IMR-90 (cell line): ENCODE measurements at regions not wholly inside any gene's neighbourhood (a gene's known extent, or its start where the extent isn't known, plus 50 kb on each side); places are given as distances from the start of the nearest gene placed in this dataset.

Experiments
- ATAC-seq: fragments of 200-7000 bp; cut with Tn5 transposase; 2 replicates; pipeline ENCODE4 v1.9.1; 2020; ENCODE audit warnings: low read depth, mild to moderate bottlenecking, moderate library complexity
- BruUV-seq: library from RNA; stranded (reverse); fragments of 400-500 nt; replicated peaks from 2 replicates; lab custom pipeline; 2021; lab: Mats Ljungman, UMichigan
- CTCF ChIA-PET: fragments of 300-600 bp; formaldehyde crosslinking; extraction: SDS; loops from one replicate; lab custom pipeline; 2021; ENCODE audit warnings: antibody characterized with exemption; lab: Yijun Ruan, JAX
- POLR2A ChIA-PET: fragments of 300-600 bp; sonication (Branson Sonifier 250); formaldehyde crosslinking; loops from one replicate; lab custom pipeline; 2022; ENCODE audit warnings: antibody characterized with exemption; ENCODE audit not compliant: unreplicated experiment; lab: Charles Lee
- DNase-seq: peaks from one replicate; pipeline ENCODE4 v3.0.0; 2013
- H2AFZ ChIP-seq: replicated peaks from 2 replicates; pipeline ENCODE3; 2013; ENCODE audit warnings: low read length, mild to moderate bottlenecking; ENCODE audit not compliant: poor library complexity
- H2AK5ac ChIP-seq: 2 replicates; pipeline ENCODE4 v1.6.1; 2013; ENCODE audit warnings: low read depth, low read length, inconsistent platforms
- H2AK9ac ChIP-seq: replicated peaks from 2 replicates; pipeline ENCODE3; 2013; ENCODE audit warnings: mild to moderate bottlenecking, low read depth, low read length, moderate library complexity; ENCODE audit not compliant: poor library complexity
- H2BK120ac ChIP-seq: 2 replicates; pipeline ENCODE4 v1.6.1; 2013; ENCODE audit warnings: low read depth, low read length, inconsistent platforms
- H2BK15ac ChIP-seq: 3 replicates; pipeline ENCODE4 v1.6.1; 2013; ENCODE audit warnings: low read depth, low read length, inconsistent platforms
- H2BK20ac ChIP-seq: 2 replicates; pipeline ENCODE4 v1.6.1; 2013; ENCODE audit warnings: low read depth, mild to moderate bottlenecking, inconsistent platforms, low read length, moderate library complexity
- H2BK5ac ChIP-seq: 2 replicates; pipeline ENCODE4 v1.6.1; 2013; ENCODE audit warnings: mild to moderate bottlenecking, low read depth, low read length, inconsistent platforms; ENCODE audit not compliant: poor library complexity, severe bottlenecking
- H3K14ac ChIP-seq: replicated peaks from 2 replicates; pipeline ENCODE4 v1.6.1; 2013; ENCODE audit warnings: low read depth, low read length, inconsistent platforms
- H3K18ac ChIP-seq: 2 replicates; pipeline ENCODE4 v1.6.1; 2013; ENCODE audit warnings: low read depth, low read length, control low read depth
- H3K23ac ChIP-seq: 2 replicates; pipeline ENCODE4 v1.6.1; 2013; ENCODE audit warnings: low read depth, low read length, inconsistent platforms
- H3K27ac ChIP-seq: 2 replicates; pipeline ENCODE4 v1.5.1; 2013; ENCODE audit warnings: mild to moderate bottlenecking, control low read depth, low read length; ENCODE audit not compliant: insufficient read depth
- H3K27me3 ChIP-seq: 2 replicates; pipeline ENCODE4 v1.6.1; 2013; ENCODE audit warnings: low read length; ENCODE audit not compliant: control insufficient read depth, insufficient read depth
- H3K36me3 ChIP-seq: 2 replicates; pipeline ENCODE4 v1.6.1; 2013; ENCODE audit warnings: low read length, mixed read lengths; ENCODE audit not compliant: control insufficient read depth, insufficient read depth
- H3K4ac ChIP-seq: 2 replicates; pipeline ENCODE4 v1.6.1; 2013; ENCODE audit warnings: low read depth, low read length, inconsistent platforms
- H3K4me1 ChIP-seq: 2 replicates; pipeline ENCODE4 v1.6.1; 2013; ENCODE audit warnings: low read length, mixed read lengths; ENCODE audit not compliant: control insufficient read depth, insufficient read depth
- H3K4me2 ChIP-seq: 2 replicates; pipeline ENCODE4 v1.6.1; 2013; ENCODE audit warnings: low read depth, mild to moderate bottlenecking, control low read depth, low read length, moderate library complexity
- H3K4me3 ChIP-seq: 2 replicates; pipeline ENCODE4 v1.5.1; 2013; ENCODE audit warnings: low read depth, mild to moderate bottlenecking, control low read depth, low read length, moderate library complexity; ENCODE audit not compliant: insufficient read depth
- H3K56ac ChIP-seq: 2 replicates; pipeline ENCODE4 v1.6.1; 2013; ENCODE audit warnings: low read length, inconsistent platforms; ENCODE audit not compliant: insufficient read depth; ENCODE audit errors: extremely low read depth
- H3K79me1 ChIP-seq, 2 experiments: 2 replicates each; pipeline ENCODE4 v1.6.1; 2013; ENCODE audit warnings: low read length in 2 of 2, inconsistent platforms in 1 of 2, low read depth in 1 of 2
- H3K9ac ChIP-seq: 2 replicates; pipeline ENCODE4 v1.6.1; 2013; ENCODE audit warnings: low read depth, low read length, control low read depth
- H3K9me1 ChIP-seq: 2 replicates; pipeline ENCODE4 v1.6.1; 2013; ENCODE audit warnings: low read length, inconsistent platforms; ENCODE audit not compliant: insufficient read depth
- H3K9me3 ChIP-seq: 2 replicates; pipeline ENCODE4 v1.6.1; 2013; ENCODE audit warnings: low read length; ENCODE audit not compliant: control insufficient read depth, insufficient read depth
- H4K20me1 ChIP-seq: 2 replicates; pipeline ENCODE4 v1.6.1; 2013; ENCODE audit warnings: low read length, inconsistent platforms; ENCODE audit not compliant: insufficient read depth
- H4K5ac ChIP-seq: 2 replicates; pipeline ENCODE4 v1.6.1; 2013; ENCODE audit warnings: mild to moderate bottlenecking, low read depth, low read length, control low read depth
- H4K8ac ChIP-seq, 2 experiments: 2 replicates each; pipeline ENCODE4 v1.6.1; 2013; ENCODE audit warnings: low read depth in 2 of 2, low read length in 2 of 2, control low read depth in 1 of 2, inconsistent platforms in 1 of 2
- H4K91ac ChIP-seq: 2 replicates; pipeline ENCODE4 v1.6.1; 2013; ENCODE audit warnings: low read depth, low read length, inconsistent platforms; ENCODE audit not compliant: insufficient read depth
- BHLHE40 ChIP-seq: fragments of 150-350 bp; IDR thresholded peaks from 2 replicates; pipeline ENCODE4 v1.6.1; 2016; ENCODE audit warnings: mild to moderate bottlenecking, low read depth, low read length
- CEBPB ChIP-seq: IDR thresholded peaks from 2 replicates; pipeline ENCODE4 v1.6.1; 2012; ENCODE audit warnings: low read depth, low read length, improper control_type of control experiment
- CHD1 ChIP-seq: IDR thresholded peaks from 2 replicates; pipeline ENCODE4 v1.6.1; 2012; ENCODE audit warnings: low read depth, low read length, improper control_type of control experiment
- FOS ChIP-seq: fragments of 150-350 bp; IDR thresholded peaks from 2 replicates; pipeline ENCODE4 v1.6.1; 2016; ENCODE audit warnings: low read depth, low read length
- MAZ ChIP-seq: IDR thresholded peaks from 2 replicates; pipeline ENCODE4 v1.6.1; 2012; ENCODE audit warnings: low read depth, mild to moderate bottlenecking, low read length, improper control_type of control experiment, moderate library complexity, borderline replicate concordance
- NFE2L2 ChIP-seq: fragments of 150-350 bp; IDR thresholded peaks from 2 replicates; pipeline ENCODE4 v1.6.1; 2016; ENCODE audit warnings: low read depth, mild to moderate bottlenecking, low read length
- RAD21 ChIP-seq: IDR thresholded peaks from 2 replicates; pipeline ENCODE4 v1.6.1; 2012; ENCODE audit warnings: low read length, improper control_type of control experiment
- RCOR1 ChIP-seq: IDR thresholded peaks from 2 replicates; pipeline ENCODE4 v1.6.1; 2012; ENCODE audit warnings: mild to moderate bottlenecking, low read length, improper control_type of control experiment; ENCODE audit not compliant: insufficient replicate concordance
- RFX5 ChIP-seq: IDR thresholded peaks from 2 replicates; pipeline ENCODE4 v1.8.0; 2012; ENCODE audit warnings: low read depth, mild to moderate bottlenecking, low read length, moderate library complexity
- SMC3 ChIP-seq: fragments of 150-350 bp; IDR thresholded peaks from 2 replicates; pipeline ENCODE4 v1.6.1; 2016; ENCODE audit warnings: low read depth, mild to moderate bottlenecking, antibody characterized with exemption, low read length, moderate library complexity
- WGBS, 2 experiments: methylation state at CpG; one replicate each; pipeline versions ENCODE4 v1.1.5 to v1.1.7; 2013; ENCODE audit warnings: missing lambda C conversion rate in 2 of 2; ENCODE audit not compliant: insufficient read length in 1 of 2; ENCODE audit errors: extremely low coverage in 2 of 2; 5-methylcytosine and 5-hydroxymethylcytosine counted together
- dilution Hi-C: fragments of 300-500 bp; cut with HindIII; formaldehyde crosslinking; loops from one replicate; pipeline ENCODE4 v1.14.3; 2018; ENCODE audit warnings: low sequenced_read_pairs; ENCODE audit not compliant: unreplicated experiment
- in situ Hi-C: fragments of 300-500 bp; cut with MboI; formaldehyde crosslinking; loops from 3 replicates; pipeline ENCODE4 v1.14.3; 2019; ENCODE audit warnings: low sequenced_read_pairs, inconsistent platforms, mixed read lengths
- intact Hi-C: fragments of 100-400 bp; cut with micrococcal nuclease; formaldehyde crosslinking; loops from 2 replicates; pipeline ENCODE4 v1.10.0; 2022
- TF ChIP-seq, protein P1 (sequence below): fragments of 150-350 bp; IDR thresholded peaks from 2 replicates; pipeline ENCODE4 v1.6.1; 2017; ENCODE audit warnings: mild to moderate bottlenecking, antibody characterized with exemption, low read length, low read depth
- TF ChIP-seq, protein P2 (sequence below): conservative IDR thresholded peaks from 2 replicates; pipeline ENCODE4 v1.5.1; 2012; ENCODE audit warnings: mild to moderate bottlenecking, low read depth, low read length, improper control_type of control experiment
- TF ChIP-seq, protein P3 (sequence below): fragments of 150-350 bp; IDR thresholded peaks from 2 replicates; pipeline ENCODE4 v1.6.1; 2016; ENCODE audit warnings: low read depth, mild to moderate bottlenecking, low read length, moderate library complexity, borderline replicate concordance

DNA sequence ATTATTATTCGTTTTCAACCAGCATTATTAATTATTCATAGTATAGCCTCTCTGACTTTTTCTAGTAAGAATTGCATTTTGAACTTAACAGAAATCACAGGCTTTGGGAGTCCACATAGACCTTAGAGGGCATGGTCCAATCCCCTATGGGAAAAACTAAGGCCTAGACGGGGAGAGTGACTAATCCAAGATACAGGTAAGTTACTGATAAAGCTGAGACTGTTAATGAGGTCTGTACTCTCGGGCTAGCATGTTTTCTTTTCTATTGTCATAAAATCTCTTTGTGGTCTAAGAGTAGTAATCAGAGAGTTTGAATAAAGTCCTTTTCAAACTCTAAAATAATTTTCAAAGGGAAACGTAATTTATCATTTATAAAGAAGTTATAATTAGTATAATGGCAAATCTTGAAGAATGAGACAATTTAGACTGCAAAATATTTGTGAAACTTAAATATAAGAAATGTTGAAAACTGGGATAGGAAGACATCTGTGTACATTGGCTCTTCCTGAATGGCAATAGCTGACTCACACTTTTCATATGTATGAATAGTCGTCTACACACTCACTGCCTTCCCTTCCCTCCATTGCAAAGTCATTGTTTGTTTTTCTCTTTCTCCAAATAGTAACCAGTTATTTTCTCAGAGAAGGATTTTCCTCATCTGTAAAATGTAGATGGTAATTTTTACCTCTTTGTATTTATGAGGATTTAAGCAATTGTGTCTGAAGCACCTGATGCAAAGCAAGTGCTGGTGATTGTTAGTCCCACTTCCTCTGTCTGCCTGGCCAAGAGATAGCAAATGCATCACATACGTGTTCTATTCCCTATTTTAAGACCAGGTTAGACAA, 207.9 kb upstream of the CD180 start:
- no peak overlapping the region for H4K5ac ChIP-seq
- H3K27ac ChIP-seq: no peak overlapping the region
- WGBS, 2 experiments: no CpG with 5 or more reads among the region's 6 CpGs
- in situ Hi-C loops (no loop called here), intact Hi-C loops (no loop called here), dilution Hi-C loops (no loop called here)
- H3K9me1 ChIP-seq: 0 out of 2 replicates have a peak, but pooled peaks cover 3% of the 10 kb centered on the region
- POLR2A ChIA-PET: no interaction called here
- DNase-seq: peak; percentile 77
- H4K91ac ChIP-seq: no peak overlapping the region
- H3K4me1 ChIP-seq: no peaks in the 10 kb centered on the region; the same call in 1 of the 2 replicates
- peak overlapping the region; percentile 27; the same call in 1 of the 2 replicates for H2BK20ac ChIP-seq
- H3K27me3 ChIP-seq: no peaks in the 10 kb centered on the region
- peak overlapping the region; percentile 8; the same call in 1 of the 2 replicates for H3K4ac ChIP-seq
- no peak overlapping the region for H3K56ac ChIP-seq
- 0 out of 2 replicates have a peak overlapping the region, but pooled peaks have one; percentile 7 for H3K14ac ChIP-seq
- no peaks in the 10 kb centered on the region for H3K9me3 ChIP-seq
- H3K23ac ChIP-seq: no peak overlapping the region
- CTCF ChIA-PET: no interaction called here
- H4K8ac ChIP-seq: peak overlapping the region in 1 of 2 experiments; percentile 47; a peak in 1 of 4 replicates
- ATAC-seq: peak; percentile 69
- H2BK120ac ChIP-seq: peak overlapping the region; percentile 30; the same call in 1 of the 2 replicates
- BruUV-seq: no TSS peak
- H3K18ac ChIP-seq: peak overlapping the region; percentile 26; the same call in 1 of the 2 replicates
- H2BK5ac ChIP-seq: peak overlapping the region; percentile 38
- no peak overlapping the region for H2AK9ac ChIP-seq
- no peaks in the 10 kb centered on the region for H3K36me3 ChIP-seq
- H2BK15ac ChIP-seq: 0 out of 3 replicates have a peak overlapping the region, but pooled peaks have one; percentile 33
- H2AK5ac ChIP-seq: no peak overlapping the region; the same call in 1 of the 2 replicates
- H3K4me3 ChIP-seq: no peak overlapping the region
- H3K9ac ChIP-seq: no peak overlapping the region
- H4K20me1 ChIP-seq: no peaks in the 10 kb centered on the region
- H3K4me2 ChIP-seq: 0 out of 2 replicates have a peak overlapping the region, but pooled peaks have one; percentile 21
- H3K79me1 ChIP-seq: no peaks in the 10 kb centered on the region
- H2AFZ ChIP-seq: no peak overlapping the region
- no peak for TF ChIP-seq RAD21
- no peak for TF ChIP-seq RFX5
- TF ChIP-seq, protein P1, sequence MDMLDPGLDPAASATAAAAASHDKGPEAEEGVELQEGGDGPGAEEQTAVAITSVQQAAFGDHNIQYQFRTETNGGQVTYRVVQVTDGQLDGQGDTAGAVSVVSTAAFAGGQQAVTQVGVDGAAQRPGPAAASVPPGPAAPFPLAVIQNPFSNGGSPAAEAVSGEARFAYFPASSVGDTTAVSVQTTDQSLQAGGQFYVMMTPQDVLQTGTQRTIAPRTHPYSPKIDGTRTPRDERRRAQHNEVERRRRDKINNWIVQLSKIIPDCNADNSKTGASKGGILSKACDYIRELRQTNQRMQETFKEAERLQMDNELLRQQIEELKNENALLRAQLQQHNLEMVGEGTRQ: no peak
- no peak for TF ChIP-seq SMC3
- TF ChIP-seq BHLHE40: no peak
- no peak for TF ChIP-seq CHD1
- peak; percentile 43; the same call in 1 of the 2 replicates for TF ChIP-seq NFE2L2
- no peak for TF ChIP-seq RCOR1
- TF ChIP-seq, protein P2, sequence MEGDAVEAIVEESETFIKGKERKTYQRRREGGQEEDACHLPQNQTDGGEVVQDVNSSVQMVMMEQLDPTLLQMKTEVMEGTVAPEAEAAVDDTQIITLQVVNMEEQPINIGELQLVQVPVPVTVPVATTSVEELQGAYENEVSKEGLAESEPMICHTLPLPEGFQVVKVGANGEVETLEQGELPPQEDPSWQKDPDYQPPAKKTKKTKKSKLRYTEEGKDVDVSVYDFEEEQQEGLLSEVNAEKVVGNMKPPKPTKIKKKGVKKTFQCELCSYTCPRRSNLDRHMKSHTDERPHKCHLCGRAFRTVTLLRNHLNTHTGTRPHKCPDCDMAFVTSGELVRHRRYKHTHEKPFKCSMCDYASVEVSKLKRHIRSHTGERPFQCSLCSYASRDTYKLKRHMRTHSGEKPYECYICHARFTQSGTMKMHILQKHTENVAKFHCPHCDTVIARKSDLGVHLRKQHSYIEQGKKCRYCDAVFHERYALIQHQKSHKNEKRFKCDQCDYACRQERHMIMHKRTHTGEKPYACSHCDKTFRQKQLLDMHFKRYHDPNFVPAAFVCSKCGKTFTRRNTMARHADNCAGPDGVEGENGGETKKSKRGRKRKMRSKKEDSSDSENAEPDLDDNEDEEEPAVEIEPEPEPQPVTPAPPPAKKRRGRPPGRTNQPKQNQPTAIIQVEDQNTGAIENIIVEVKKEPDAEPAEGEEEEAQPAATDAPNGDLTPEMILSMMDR: no peak
- TF ChIP-seq MAZ: no peak
- TF ChIP-seq CEBPB: 0 out of 2 replicates have a peak, but pooled peaks have one; percentile 5
- TF ChIP-seq, protein P3, sequence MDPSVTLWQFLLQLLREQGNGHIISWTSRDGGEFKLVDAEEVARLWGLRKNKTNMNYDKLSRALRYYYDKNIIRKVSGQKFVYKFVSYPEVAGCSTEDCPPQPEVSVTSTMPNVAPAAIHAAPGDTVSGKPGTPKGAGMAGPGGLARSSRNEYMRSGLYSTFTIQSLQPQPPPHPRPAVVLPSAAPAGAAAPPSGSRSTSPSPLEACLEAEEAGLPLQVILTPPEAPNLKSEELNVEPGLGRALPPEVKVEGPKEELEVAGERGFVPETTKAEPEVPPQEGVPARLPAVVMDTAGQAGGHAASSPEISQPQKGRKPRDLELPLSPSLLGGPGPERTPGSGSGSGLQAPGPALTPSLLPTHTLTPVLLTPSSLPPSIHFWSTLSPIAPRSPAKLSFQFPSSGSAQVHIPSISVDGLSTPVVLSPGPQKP: no peak
- peak; percentile 49 for TF ChIP-seq FOS
